Psoas muscle (tissue), 7 donors: ENCODE measurements at regions not wholly inside any gene's neighbourhood (a gene's known extent, or its start where the extent isn't known, plus 50 kb on each side); places are given as distances from the start of the nearest gene placed in this dataset.
"Not testable (repeated sequence)": the region's sequence is repeated elsewhere in the genome, so short reads cannot be mapped to it uniquely, and the experiment has no call there.

ENCODE experiments used
- ATAC-seq, 4 donors: fragments of 200-7000 bp; cut with Tn5 transposase; one replicate each; pipeline ENCODE4 v1.9.1; 2020; ENCODE audit warnings: moderate library complexity in 3 of 4, mild to moderate bottlenecking in 2 of 4
- DNase-seq, 2 donors: peaks; one replicate each; pipeline ENCODE4 v3.0.0-alpha.2; 2020
- H3K27ac ChIP-seq: fragments of 200-600 bp; one replicate; pipeline ENCODE4 v1.8.0; 2022
- H3K27me3 ChIP-seq, 3 donors: fragments of 200-600 bp in 1 of 3; one replicate each; pipeline versions ENCODE4 v1.6.1 to v1.8.0; 2013 to 2022; ENCODE audit warnings: low read length in 2 of 3, mild to moderate bottlenecking in 2 of 3, moderate library complexity in 1 of 3; ENCODE audit not compliant: insufficient read depth in 3 of 3
- H3K36me3 ChIP-seq, 2 donors: fragments of 200-600 bp in 1 of 2; one replicate each; pipeline versions ENCODE4 v1.6.1 to v1.8.0; 2013 to 2022; ENCODE audit warnings: low read depth in 1 of 2, mild to moderate bottlenecking in 1 of 2, moderate library complexity in 1 of 2; ENCODE audit not compliant: insufficient read depth in 1 of 2
- H3K4me1 ChIP-seq: fragments of 200-600 bp; one replicate; pipeline ENCODE4 v1.8.0; 2022
- H3K4me3 ChIP-seq: fragments of 200-600 bp; one replicate; pipeline ENCODE4 v1.8.0; 2022; ENCODE audit warnings: mild to moderate bottlenecking
- H3K9me3 ChIP-seq: fragments of 200-600 bp; one replicate; pipeline ENCODE4 v1.8.0; 2022
- CTCF ChIP-seq: fragments of 200-600 bp; IDR thresholded peaks from one replicate; pipeline ENCODE4 v1.8.0; 2022; ENCODE audit warnings: antibody characterized with exemption
- WGBS, 3 donors: extraction: QIAGEN DNeasy Blood & Tissue Kit; methylation state at CpG; one replicate each; pipeline versions ENCODE4 v1.1.6 to v1.1.7; 2013; 5-methylcytosine and 5-hydroxymethylcytosine counted together
- intact Hi-C, 2 donors: fragments of 100-400 bp; cut with DNase I; formaldehyde crosslinking; loops; one replicate each; pipeline versions ENCODE4 v1.11.0 to v1.14.2; 2022
- donor health status: healthy with polysubstance abuse.
- donor health status: DM: no; HTN: no; CAD: no; lungs with moderate emphysema.
- donor health status: Bipolar disorder and iron deficiency.
- donor health status: healthy.
- donor health status: DM: yes; HTN: yes; CAD: no.
- donor health status: DM: no; HTN: no; CAD: no.
- donor health status: DM: yes; HTN: yes; CAD: no.

DNA sequence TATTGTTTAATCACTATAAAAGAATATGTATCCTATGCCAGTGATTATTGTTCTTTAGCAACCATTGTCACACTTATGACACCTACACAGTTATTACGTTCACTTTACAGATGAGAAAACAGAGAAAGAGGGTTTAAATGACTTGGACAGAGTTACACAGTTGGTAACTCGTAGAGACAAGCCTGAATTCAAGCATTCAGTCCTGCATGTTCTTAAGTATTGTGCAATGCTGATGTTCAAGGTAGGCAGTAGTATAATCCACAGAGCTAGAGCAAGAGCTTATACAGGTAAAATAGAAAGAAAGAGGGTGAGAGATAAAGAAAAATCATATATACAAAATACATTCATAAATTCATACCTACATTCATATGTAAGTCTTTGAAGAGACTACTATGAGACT is 249.8 kb upstream of the ANXA10 start:
- no peak for ATAC-seq
- intact Hi-C loops: no loop called here
- WGBS, 3 donors: 66 to 74% (median 67%) methylated on average over 2 of the region's 2 CpGs

GRCh38 chr4:167854881-167855280 is 237.5 kb upstream of the ANXA10 start:
- intact Hi-C loops: no loop called here
- no peak for TF ChIP-seq CTCF
- ATAC-seq: no peak
- Histone ChIP-seq H3K27ac (no peak overlapping the region), H3K9me3 (no peaks in the 10 kb centered on the region), H3K27me3 (no peaks in the 10 kb centered on the region), H3K36me3 (no peaks in the 10 kb centered on the region), H3K4me3 (no peak overlapping the region), H3K4me1 (no peaks in the 10 kb centered on the region)
- 39 to 49% (median 40%) methylated on average over 2 of the region's 2 CpGs for WGBS, 3 donors
- DNase-seq: no peak

More for the DNA sequence above, 249.8 kb upstream of the ANXA10 start:
- no peaks in the 10 kb centered on the region for H3K27me3 ChIP-seq
- H3K27ac ChIP-seq: no peak overlapping the region
- no peak overlapping the region for H3K4me3 ChIP-seq
- DNase-seq: no peak
- no peaks in the 10 kb centered on the region for H3K36me3 ChIP-seq
- no peaks in the 10 kb centered on the region for H3K9me3 ChIP-seq
- H3K4me1 ChIP-seq: no peaks in the 10 kb centered on the region
- TF ChIP-seq CTCF: no peak

- H3K27ac ChIP-seq, H3K4me1 ChIP-seq, ATAC-seq, DNase-seq, H3K4me3 ChIP-seq, H3K9me3 ChIP-seq, H3K27me3 ChIP-seq, intact Hi-C loops, H3K36me3 ChIP-seq: not testable (repeated sequence)
- 84 to 88% (median 85%) methylated on average over 14 to 15 of the region's 15 CpGs for WGBS, 3 donors
These were observed 234.2 kb upstream of the ANXA10 start for GRCh38 chr4:167858127-167858526.

DNA sequence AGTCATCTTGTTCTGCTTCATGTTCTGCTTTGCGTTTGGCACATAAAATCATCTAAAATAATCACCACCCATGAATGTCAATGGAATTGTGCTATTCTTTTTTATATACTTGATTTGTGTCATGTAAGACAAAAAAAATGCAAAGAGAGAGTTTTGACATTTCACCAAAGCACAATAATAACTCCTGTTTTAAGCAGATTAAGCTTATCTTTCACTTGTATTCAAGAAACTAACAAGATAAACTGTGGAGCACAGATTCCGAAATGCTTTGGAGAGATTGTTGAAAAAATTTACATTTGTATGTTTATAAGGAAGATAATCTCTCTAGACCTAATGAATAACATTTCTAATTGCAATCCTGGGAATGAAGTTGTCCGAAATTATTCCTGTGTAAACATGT is 225.1 kb upstream of the ANXA10 start:
- Histone ChIP-seq H3K27ac (no peak overlapping the region), H3K27me3 (no peaks in the 10 kb centered on the region), H3K4me3 (no peak overlapping the region), H3K9me3 (no peaks in the 10 kb centered on the region), H3K36me3 (no peaks in the 10 kb centered on the region), H3K4me1 (no peaks in the 10 kb centered on the region)
- intact Hi-C loops: no loop called here
- TF ChIP-seq CTCF: no peak
- ATAC-seq (no peak), DNase-seq (no peak)
- 65 to 86% (median 77%) methylated on average over 3 of the region's 3 CpGs for WGBS, 3 donors

DNA sequence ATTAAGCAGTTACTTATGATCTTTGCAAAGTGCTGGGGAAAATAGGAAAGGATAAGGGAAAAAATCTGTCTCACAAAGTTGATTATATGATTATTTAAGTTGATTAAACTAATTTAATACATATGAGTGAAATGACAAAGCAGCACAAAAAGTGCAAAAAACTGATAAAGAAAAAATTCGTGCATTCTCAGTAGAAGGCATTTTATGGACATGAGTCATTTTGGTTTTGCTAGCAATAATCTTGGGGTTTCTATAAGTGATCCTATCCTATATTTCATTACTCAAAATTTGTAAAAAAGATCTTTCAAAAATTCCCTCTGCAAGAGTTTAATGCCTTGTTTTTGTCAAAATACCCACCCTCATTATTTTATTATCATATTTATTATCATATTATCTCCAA is 224.2 kb upstream of the ANXA10 start:
- Histone ChIP-seq H3K4me1 (no peaks in the 10 kb centered on the region), H3K27me3 (no peaks in the 10 kb centered on the region), H3K36me3 (no peaks in the 10 kb centered on the region), H3K9me3 (no peaks in the 10 kb centered on the region), H3K27ac (no peak overlapping the region), H3K4me3 (no peak overlapping the region)
- WGBS, 3 donors: 36 to 50% (median 50%) methylated on average over 1 of the region's 1 CpG
- no peak for TF ChIP-seq CTCF
- DNase-seq (no peak), ATAC-seq (no peak)
- intact Hi-C loops: no loop called here
